Fibroblast of the aortic adventitia (primary cell): ENCODE measurements at regions not wholly inside any gene's neighbourhood (a gene's known extent, or its start where the extent isn't known, plus 50 kb on each side); places are given as distances from the start of the nearest gene placed in this dataset.
"Not testable (repeated sequence)": the region's sequence is repeated elsewhere in the genome, so short reads cannot be mapped to it uniquely, and the experiment has no call there.

Source experiments
- DNase-seq: peaks from one replicate; pipeline ENCODE4 v3.0.0-alpha.2; 2010; ENCODE audit warnings: low read depth
- H3K4me3 ChIP-seq: 2 replicates; pipeline ENCODE4 v1.5.1; 2011; ENCODE audit warnings: low read depth, mild to moderate bottlenecking, control low read depth, low read length, moderate library complexity
- TF ChIP-seq, protein P1 (sequence below): IDR thresholded peaks from 2 replicates; pipeline ENCODE4 v1.5.1; 2011; ENCODE audit warnings: mild to moderate bottlenecking, low read length, control low read depth, inconsistent platforms; ENCODE audit not compliant: insufficient read depth

DNA sequence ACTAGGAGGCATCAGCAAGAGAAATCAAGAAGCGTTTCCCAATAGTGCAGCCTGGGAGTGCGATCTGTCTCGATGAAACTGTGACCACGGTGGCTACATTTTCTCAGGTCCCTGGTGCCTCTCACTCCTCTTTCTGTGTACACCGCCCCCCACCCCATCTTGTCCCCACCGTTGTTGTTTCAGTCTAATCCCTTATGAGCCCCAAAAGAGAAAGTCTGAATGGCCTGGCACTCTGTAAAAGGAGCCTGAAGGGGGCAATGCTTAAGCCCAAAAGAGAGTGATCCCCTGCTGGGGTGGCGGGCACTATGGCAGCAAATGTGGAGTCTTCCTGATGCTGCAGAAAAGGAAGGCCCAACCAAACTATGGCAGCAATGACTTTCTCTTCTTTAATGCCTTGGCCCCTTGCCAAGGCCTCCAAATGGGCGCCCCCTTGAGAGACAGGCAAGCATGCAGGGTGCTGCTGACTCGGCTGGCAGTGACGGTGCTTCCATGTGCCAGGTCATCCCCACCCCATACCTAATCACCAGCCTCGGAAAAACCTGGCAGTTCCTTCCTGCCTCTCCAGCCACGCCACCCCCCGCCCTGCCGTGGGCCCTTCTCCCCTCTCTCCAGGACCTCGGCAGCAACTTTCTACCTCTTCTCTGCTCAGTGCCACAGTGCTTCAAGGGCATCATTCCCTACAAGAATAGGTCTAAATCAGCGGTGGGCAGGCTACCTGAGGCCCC, 123.0 kb downstream of the CYP26B1 start:
- no peak for DNase-seq
- TF ChIP-seq, protein P1, sequence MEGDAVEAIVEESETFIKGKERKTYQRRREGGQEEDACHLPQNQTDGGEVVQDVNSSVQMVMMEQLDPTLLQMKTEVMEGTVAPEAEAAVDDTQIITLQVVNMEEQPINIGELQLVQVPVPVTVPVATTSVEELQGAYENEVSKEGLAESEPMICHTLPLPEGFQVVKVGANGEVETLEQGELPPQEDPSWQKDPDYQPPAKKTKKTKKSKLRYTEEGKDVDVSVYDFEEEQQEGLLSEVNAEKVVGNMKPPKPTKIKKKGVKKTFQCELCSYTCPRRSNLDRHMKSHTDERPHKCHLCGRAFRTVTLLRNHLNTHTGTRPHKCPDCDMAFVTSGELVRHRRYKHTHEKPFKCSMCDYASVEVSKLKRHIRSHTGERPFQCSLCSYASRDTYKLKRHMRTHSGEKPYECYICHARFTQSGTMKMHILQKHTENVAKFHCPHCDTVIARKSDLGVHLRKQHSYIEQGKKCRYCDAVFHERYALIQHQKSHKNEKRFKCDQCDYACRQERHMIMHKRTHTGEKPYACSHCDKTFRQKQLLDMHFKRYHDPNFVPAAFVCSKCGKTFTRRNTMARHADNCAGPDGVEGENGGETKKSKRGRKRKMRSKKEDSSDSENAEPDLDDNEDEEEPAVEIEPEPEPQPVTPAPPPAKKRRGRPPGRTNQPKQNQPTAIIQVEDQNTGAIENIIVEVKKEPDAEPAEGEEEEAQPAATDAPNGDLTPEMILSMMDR = no peak
- H3K4me3 ChIP-seq = no peak overlapping the region

DNA sequence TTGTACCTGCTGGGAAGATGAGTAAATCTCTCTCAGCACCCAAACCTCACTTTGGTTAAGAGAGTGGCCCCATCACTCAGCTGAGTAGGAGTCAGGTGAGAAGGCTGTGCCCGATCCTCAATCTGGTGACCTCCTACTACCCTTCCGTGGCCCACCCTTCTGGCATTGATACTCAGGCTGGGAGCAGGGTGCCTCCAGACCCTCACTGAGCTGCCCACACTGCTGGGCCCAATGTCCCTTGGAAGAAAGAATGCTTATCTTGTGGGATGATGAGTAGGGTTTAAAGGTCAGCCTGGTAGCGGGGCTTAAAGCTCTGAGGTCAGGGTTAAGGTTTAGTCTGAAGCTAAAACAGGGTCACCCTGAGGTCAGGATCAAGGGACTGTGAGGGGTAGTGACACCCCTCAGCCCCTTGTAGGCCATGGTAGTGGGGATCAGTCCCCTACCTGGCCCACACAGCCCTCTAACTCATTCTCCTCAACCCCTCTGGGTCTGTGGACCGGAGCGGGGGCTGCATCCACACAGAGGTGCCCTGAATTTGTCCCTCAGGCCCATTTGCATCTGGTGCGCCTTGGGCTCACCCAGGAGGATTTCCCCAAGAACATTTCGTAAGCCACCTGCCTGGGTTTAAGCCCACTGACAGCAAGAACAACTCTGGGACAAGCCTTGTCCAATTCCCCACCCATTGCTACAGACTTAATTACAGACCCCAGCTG, 123.8 kb downstream of the CYP26B1 start:
- TF ChIP-seq, protein P1 = no peak
- DNase-seq = no peak
- H3K4me3 ChIP-seq = no peak overlapping the region

DNA sequence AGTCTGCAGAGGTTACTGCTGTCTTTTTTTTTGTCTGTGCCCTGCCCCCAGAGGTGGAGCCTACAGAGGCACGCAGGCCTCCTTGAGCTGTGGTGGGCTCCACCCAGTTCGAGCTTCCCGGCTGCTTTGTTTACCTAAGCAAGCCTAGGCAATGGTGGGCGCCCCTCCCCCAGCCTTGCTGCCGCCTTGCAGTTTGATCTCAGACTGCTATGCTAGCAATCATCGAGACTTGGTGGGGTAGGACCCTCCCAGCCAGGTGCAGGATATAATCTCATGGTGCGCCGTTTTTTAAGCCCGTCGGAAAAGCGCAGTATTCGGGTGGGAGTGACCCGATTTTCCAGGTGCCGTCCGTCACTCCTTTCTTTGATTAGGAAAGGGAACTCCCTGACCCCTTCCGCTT, 126.3 kb downstream of the CYP26B1 start:
- not testable (repeated sequence) for H3K4me3 ChIP-seq, DNase-seq

DNA sequence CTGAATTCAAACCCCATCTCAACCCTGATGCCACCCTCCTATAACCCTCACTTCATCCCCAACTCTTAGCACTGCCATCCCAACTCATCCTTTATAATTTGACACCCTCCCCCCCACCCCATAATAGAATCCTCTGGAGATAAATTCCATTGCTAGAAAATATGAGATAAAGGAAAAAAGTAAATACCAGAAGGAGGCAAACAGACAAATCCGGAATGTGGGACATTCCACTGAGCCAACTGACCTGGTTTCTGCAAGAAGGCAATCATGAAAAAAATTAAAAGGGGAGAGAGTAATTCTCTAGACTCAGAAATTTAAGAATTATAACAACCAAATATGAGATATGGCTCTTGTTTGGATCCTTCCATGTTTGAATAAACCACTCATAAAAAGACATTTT, 132.4 kb downstream of the CYP26B1 start:
- DNase-seq = peak; percentile 20

DNA sequence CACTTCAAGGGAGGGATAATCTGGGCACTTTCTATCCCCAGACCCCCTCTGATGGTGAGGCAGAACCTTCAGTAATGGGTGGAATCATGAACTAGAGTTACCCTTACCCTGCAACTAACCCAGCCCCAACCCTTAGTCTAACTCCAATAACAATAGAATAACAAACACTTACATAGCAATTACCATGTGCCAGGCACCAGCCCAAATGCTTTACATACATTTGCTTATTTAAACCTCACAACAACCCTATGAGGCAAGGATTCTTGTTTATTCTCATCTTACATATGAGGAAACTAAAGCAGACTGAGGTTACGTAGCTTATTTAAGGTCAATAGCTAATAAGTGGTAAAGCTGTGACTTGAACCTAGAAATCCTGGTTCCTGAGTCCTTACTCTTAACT, 132.8 kb downstream of the CYP26B1 start:
- no peak for DNase-seq
- H3K4me3 ChIP-seq = no peak overlapping the region
- TF ChIP-seq, protein P1 = no peak

More for the DNA sequence above, 132.4 kb downstream of the CYP26B1 start:
- H3K4me3 ChIP-seq = no peak overlapping the region
- TF ChIP-seq, protein P1 = no peak

DNA sequence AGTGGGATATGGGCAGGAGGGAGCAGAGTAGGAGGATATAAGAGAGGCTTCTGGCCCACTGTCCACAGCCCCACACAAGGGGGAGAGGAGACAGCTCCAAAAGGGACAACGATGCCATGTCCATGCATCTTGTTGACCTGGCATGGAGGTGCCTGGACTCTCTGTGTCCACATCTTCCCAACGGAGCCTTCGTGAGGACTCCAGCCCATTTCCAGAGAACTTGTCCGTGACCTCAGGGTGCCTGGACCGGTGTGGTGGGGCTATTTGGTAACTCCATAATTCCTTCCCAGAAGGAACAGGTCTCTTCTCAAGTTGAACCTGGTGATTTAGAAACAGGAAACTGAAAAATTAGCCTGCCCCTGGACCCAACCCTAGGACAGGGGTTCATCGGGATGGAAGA, 133.9 kb downstream of the CYP26B1 start:
- no peak for DNase-seq
- TF ChIP-seq, protein P1 = no peak
- H3K4me3 ChIP-seq = no peak overlapping the region

DNA sequence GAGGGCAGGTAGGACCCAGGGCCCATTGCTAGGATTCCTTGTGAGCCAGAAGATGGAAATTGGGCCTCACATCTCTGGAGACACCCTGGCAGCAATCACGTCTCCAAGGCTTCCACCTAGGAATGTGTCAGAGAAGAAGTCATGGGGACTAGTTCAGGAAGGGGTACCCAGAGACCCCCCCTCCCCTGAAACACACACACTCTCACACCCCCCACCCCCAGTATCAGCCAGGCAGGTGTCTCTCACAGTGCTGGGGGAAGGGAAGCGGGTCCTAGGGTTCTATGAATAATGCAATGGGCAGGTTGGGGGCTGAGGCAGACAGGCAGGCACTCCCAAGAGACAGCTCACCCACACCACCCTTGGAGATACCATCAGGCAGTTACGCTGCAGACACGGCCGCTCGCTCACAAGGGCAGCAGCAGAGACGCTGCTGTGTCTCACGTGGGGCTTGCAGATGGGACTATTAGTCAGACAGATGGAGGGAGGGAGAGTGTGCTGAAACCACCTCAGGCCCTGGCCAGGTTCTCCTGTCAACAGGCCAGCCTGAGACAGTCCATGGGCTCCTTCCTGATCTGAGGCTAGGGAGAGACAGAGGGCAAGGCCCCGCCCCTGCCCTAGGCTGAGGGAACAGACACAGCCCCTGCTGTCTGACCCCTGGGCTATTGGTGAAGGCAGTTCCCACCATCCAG, 134.6 kb downstream of the CYP26B1 start:
- no peak for DNase-seq
- TF ChIP-seq, protein P1 = no peak
- no peak overlapping the region for H3K4me3 ChIP-seq
